ENCODE measurements at regions not wholly inside any gene's neighbourhood (a gene's known extent, or its start where the extent isn't known, plus 50 kb on each side); places are given as distances from the start of the nearest gene placed in this dataset.

DNA sequence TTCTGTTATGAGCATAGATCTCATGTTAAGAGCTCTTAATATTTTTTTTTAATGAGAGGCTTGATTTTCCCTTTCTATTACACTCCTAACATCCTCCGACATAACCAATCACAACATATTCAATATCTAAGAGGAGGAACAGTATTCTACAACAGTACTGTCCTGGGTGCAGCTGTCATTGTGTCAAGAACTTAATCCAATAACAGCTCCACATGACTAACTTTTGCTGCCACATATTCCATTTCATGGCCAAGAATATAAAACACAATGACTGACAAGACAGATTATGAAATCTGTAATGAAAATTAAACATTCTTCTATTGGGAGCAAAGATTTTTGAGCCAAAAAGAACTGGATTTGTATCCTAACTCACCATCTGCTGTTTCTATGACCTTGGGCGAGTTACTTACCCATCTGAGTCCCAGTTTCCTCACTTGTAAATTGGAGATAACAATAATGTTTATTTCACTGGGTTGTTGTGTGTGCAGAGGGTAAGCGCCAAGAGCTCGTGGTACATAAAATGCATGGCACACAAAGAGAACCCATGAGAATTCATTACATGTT is 405.6 kb downstream of the SPRY1 start:
- TF ChIP-seq POLR2A (IDR thresholded peaks at IDR 0.05) (no peak), POLR2AphosphoS5 (IDR thresholded peaks at IDR 0.05) (no peak), CTCF (IDR thresholded peaks at IDR 0.05) (no peak)

Data from suprapubic skin (tissue), 4 donors.